Activated CD4-positive, alpha-beta memory T cell treated with anti-CD3 and anti-CD28 coated beads for 36 hours (primary cell): ENCODE measurements at regions not wholly inside any gene's neighbourhood (a gene's known extent, or its start where the extent isn't known, plus 50 kb on each side); places are given as distances from the start of the nearest gene placed in this dataset.

ENCODE experiments used
- CTCF ChIA-PET: fragments of 350-600 bp; sonication (Branson Sonifier 250); formaldehyde crosslinking; loops from one replicate; lab custom pipeline; 2021; ENCODE audit warnings: antibody characterized with exemption, inconsistent platforms; lab: Charles Lee
- POLR2A ChIA-PET: fragments of 350-600 bp; sonication (Branson Sonifier 250); formaldehyde crosslinking; loops from one replicate; lab custom pipeline; 2021; ENCODE audit warnings: antibody characterized with exemption; lab: Charles Lee
- DNase-seq: peaks from one replicate; pipeline ENCODE4 v3.0.0-alpha.2; 2020
- H3K27ac Mint-ChIP-seq: one replicate; pipeline ENCODE4 v1.8.0; 2021; ENCODE audit warnings: mixed read lengths
- H3K27me3 Mint-ChIP-seq: one replicate; pipeline ENCODE4 v1.8.0; 2021; ENCODE audit warnings: mixed read lengths
- H3K36me3 Mint-ChIP-seq: one replicate; pipeline ENCODE4 v1.8.0; 2021; ENCODE audit warnings: mixed read lengths
- H3K4me1 Mint-ChIP-seq: one replicate; pipeline ENCODE4 v1.8.0; 2021; ENCODE audit warnings: low read depth, mixed read lengths
- H3K4me3 Mint-ChIP-seq: one replicate; pipeline ENCODE4 v1.8.0; 2021; ENCODE audit warnings: mild to moderate bottlenecking, mixed read lengths
- H3K9me3 Mint-ChIP-seq: one replicate; pipeline ENCODE4 v1.8.0; 2021; ENCODE audit warnings: mixed read lengths
- intact Hi-C: fragments of 100-400 bp; cut with micrococcal nuclease; formaldehyde crosslinking; loops from one replicate; pipeline ENCODE4 v1.15.1; 2023

DNA sequence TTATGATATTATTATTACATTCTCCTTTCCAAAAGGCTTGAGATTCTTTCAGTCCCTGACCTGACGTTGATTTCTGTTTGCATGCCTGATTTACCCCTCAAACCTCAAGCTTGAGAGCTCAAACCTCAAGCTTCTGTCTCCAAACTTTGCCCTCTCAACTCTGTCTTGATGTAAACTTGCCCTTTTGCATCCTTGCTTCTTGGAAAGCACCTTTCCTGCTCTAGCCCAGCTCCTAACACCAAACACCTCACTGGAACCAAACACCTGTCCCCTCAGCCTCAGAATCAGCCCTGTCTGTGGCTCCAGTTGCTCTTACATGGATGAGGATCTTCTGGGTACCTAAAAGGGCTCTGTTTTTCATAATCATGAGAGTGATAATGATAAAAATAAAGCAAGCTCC is 109.2 kb downstream of the GP2 start:
- H3K36me3 Mint-ChIP-seq: no peaks in the 10 kb centered on the region
- POLR2A ChIA-PET: no interaction called here
- DNase-seq: no peak
- peaks cover 5% of the 10 kb centered on the region for H3K27me3 Mint-ChIP-seq
- intact Hi-C loops: no loop called here
- peaks cover 12% of the 10 kb centered on the region for H3K9me3 Mint-ChIP-seq
- CTCF ChIA-PET: no interaction called here
- no peak overlapping the region for H3K4me3 Mint-ChIP-seq
- H3K27ac Mint-ChIP-seq: no peak overlapping the region
- no peaks in the 10 kb centered on the region for H3K4me1 Mint-ChIP-seq

GRCh38 chr16:20216591-20217217 is 110.6 kb downstream of the GP2 start:
- H3K9me3 Mint-ChIP-seq: peaks cover 16% of the 10 kb centered on the region
- H3K27ac Mint-ChIP-seq: no peak overlapping the region
- ChIA-PET CTCF (no interaction called here), POLR2A (no interaction called here)
- peaks cover 5% of the 10 kb centered on the region for H3K27me3 Mint-ChIP-seq
- H3K36me3 Mint-ChIP-seq: no peaks in the 10 kb centered on the region
- H3K4me3 Mint-ChIP-seq: no peak overlapping the region
- H3K4me1 Mint-ChIP-seq: no peaks in the 10 kb centered on the region
- intact Hi-C loops: no loop called here
- no peak for DNase-seq

GRCh38 chr16:20214401-20214800 is 112.9 kb downstream of the GP2 start:
- CTCF ChIA-PET: no interaction called here
- Mint-ChIP-seq H3K36me3 (no peaks in the 10 kb centered on the region), H3K4me1 (no peaks in the 10 kb centered on the region), H3K9me3 (peaks cover 16% of the 10 kb centered on the region), H3K27me3 (peaks cover 5% of the 10 kb centered on the region), H3K27ac (no peak overlapping the region), H3K4me3 (no peak overlapping the region)
- DNase-seq: no peak
- POLR2A ChIA-PET: no interaction called here
- intact Hi-C loops: no loop called here

GRCh38 chr16:20203272-20203671 is 124.0 kb downstream of the GP2 start:
- peaks cover 6% of the 10 kb centered on the region for H3K27me3 Mint-ChIP-seq
- H3K36me3 Mint-ChIP-seq: no peaks in the 10 kb centered on the region
- intact Hi-C loops: no loop called here
- CTCF ChIA-PET: no interaction called here
- no peak for DNase-seq
- POLR2A ChIA-PET: no interaction called here
- no peaks in the 10 kb centered on the region for H3K9me3 Mint-ChIP-seq
- H3K27ac Mint-ChIP-seq: no peak overlapping the region
- no peak overlapping the region for H3K4me3 Mint-ChIP-seq
- no peaks in the 10 kb centered on the region for H3K4me1 Mint-ChIP-seq

DNA sequence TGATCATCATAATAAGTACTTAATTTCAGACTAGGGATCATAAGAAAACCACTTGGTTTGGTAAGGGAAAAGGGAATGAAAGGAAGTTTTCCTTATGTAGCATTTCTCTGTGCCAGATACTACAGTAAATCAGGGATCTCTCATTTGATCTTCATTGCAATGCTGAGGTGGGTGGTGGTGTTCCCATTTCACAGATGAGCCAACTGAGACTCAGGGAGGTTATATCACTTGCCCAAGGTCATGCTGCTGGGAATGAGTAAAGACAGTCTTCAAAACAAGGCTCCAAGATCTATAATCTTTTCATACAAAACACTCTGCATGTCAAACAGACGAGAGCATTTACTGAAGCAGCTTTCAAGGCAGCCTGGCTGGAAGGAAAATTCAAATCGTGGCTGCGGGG is 124.6 kb downstream of the GP2 start:
- H3K27me3 Mint-ChIP-seq: peaks cover 6% of the 10 kb centered on the region
- intact Hi-C loops: no loop called here
- no peak overlapping the region for H3K27ac Mint-ChIP-seq
- no peaks in the 10 kb centered on the region for H3K36me3 Mint-ChIP-seq
- ChIA-PET POLR2A (no interaction called here), CTCF (no interaction called here)
- H3K4me1 Mint-ChIP-seq: no peaks in the 10 kb centered on the region
- no peak overlapping the region for H3K4me3 Mint-ChIP-seq
- H3K9me3 Mint-ChIP-seq: no peaks in the 10 kb centered on the region
- DNase-seq: no peak

- CTCF ChIA-PET: no interaction called here
- intact Hi-C loops: no loop called here
- no peaks in the 10 kb centered on the region for H3K9me3 Mint-ChIP-seq
- no peaks in the 10 kb centered on the region for H3K4me1 Mint-ChIP-seq
- DNase-seq: no peak
- POLR2A ChIA-PET: no interaction called here
- no peaks in the 10 kb centered on the region for H3K27me3 Mint-ChIP-seq
- H3K27ac Mint-ChIP-seq: no peak overlapping the region
- no peak overlapping the region for H3K4me3 Mint-ChIP-seq
- H3K36me3 Mint-ChIP-seq: no peaks in the 10 kb centered on the region
These were observed 119.1 kb upstream of the GPR139 start for GRCh38 chr16:20192801-20193200.

DNA sequence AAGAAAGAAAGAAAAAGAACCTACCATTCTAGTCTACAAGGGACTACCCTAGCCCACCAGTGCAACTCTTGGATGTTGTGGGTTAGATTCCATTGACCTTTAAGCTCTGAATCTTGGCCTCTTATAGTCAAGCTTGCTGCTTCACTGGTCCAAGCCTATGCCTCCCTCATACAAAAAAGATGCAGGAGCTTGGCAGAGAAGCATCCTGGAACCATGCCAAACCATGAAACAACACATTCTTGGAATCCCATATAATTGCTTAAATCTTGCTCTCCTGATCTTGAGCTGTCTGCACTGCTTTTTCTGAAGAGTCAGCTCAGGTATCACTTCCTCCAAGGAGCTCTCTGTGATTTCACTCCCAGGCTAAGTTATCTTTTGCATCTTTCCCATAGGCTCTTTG is 117.9 kb upstream of the GPR139 start:
- Mint-ChIP-seq H3K27me3 (no peaks in the 10 kb centered on the region), H3K36me3 (no peaks in the 10 kb centered on the region), H3K27ac (no peak overlapping the region), H3K4me3 (no peak overlapping the region), H3K9me3 (no peaks in the 10 kb centered on the region), H3K4me1 (no peaks in the 10 kb centered on the region)
- intact Hi-C loops: no loop called here
- ChIA-PET CTCF (no interaction called here), POLR2A (no interaction called here)
- DNase-seq: no peak

GRCh38 chr16:20181949-20182348 is 108.3 kb upstream of the GPR139 start:
- DNase-seq: no peak
- Mint-ChIP-seq H3K9me3 (peaks cover 6% of the 10 kb centered on the region), H3K4me1 (no peaks in the 10 kb centered on the region), H3K27me3 (no peaks in the 10 kb centered on the region), H3K36me3 (no peaks in the 10 kb centered on the region), H3K4me3 (no peak overlapping the region), H3K27ac (no peak overlapping the region)
- ChIA-PET CTCF (no interaction called here), POLR2A (no interaction called here)
- intact Hi-C loops: no loop called here

GRCh38 chr16:20181416-20181815 is 107.7 kb upstream of the GPR139 start:
- H3K4me1 Mint-ChIP-seq: no peaks in the 10 kb centered on the region
- ChIA-PET CTCF (interaction anchor here (0.9 kb wide), 1 partner anchor 119 kb away, joined by 4 read pairs; no protein-coding TSS in a partner anchor), POLR2A (no interaction called here)
- H3K9me3 Mint-ChIP-seq: peaks cover 6% of the 10 kb centered on the region
- H3K36me3 Mint-ChIP-seq: no peaks in the 10 kb centered on the region
- H3K27ac Mint-ChIP-seq: no peak overlapping the region
- H3K4me3 Mint-ChIP-seq: no peak overlapping the region
- intact Hi-C loops: no loop called here
- no peak for DNase-seq
- H3K27me3 Mint-ChIP-seq: no peaks in the 10 kb centered on the region

DNA sequence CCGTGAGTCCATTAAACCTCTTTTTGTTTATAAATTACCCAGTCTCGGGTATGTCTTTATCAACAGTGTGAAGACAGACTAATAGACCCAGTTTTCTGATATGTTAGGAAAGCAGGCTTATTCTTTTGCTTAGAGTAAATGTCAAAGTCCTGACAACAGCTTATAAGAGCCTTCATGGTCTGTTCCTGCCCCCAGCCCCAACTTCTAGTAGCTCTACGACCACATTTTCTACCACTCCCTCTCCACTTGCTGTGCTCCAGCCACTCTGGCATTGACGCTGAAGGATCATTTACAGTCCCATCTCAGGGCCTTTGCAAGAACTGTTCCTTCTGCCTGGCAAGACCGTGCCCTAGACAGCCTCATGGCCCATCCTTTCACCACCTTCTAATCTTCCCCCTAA is 104.6 kb upstream of the GPR139 start:
- ChIA-PET POLR2A (no interaction called here), CTCF (no interaction called here)
- Mint-ChIP-seq H3K36me3 (no peaks in the 10 kb centered on the region), H3K27me3 (no peaks in the 10 kb centered on the region), H3K27ac (no peak overlapping the region), H3K9me3 (peaks cover 3% of the 10 kb centered on the region), H3K4me3 (no peak overlapping the region), H3K4me1 (no peaks in the 10 kb centered on the region)
- intact Hi-C loops: no loop called here
- DNase-seq: no peak

- Mint-ChIP-seq H3K27me3 (no peaks in the 10 kb centered on the region), H3K4me1 (no peaks in the 10 kb centered on the region), H3K27ac (no peak overlapping the region), H3K36me3 (no peaks in the 10 kb centered on the region), H3K9me3 (peaks cover 3% of the 10 kb centered on the region), H3K4me3 (no peak overlapping the region)
- ChIA-PET CTCF (no interaction called here), POLR2A (no interaction called here)
- intact Hi-C loops: no loop called here
- DNase-seq: no peak
These were observed 101.7 kb upstream of the GPR139 start for GRCh38 chr16:20175358-20175757.

GRCh38 chr16:20167323-20167722 is 93.6 kb upstream of the GPR139 start:
- H3K27me3 Mint-ChIP-seq: peaks cover 2% of the 10 kb centered on the region
- no peaks in the 10 kb centered on the region for H3K9me3 Mint-ChIP-seq
- CTCF ChIA-PET: no interaction called here
- no peak overlapping the region for H3K27ac Mint-ChIP-seq
- POLR2A ChIA-PET: no interaction called here
- no peaks in the 10 kb centered on the region for H3K4me1 Mint-ChIP-seq
- H3K4me3 Mint-ChIP-seq: no peak overlapping the region
- DNase-seq: no peak
- no peaks in the 10 kb centered on the region for H3K36me3 Mint-ChIP-seq
- intact Hi-C loops: no loop called here

DNA sequence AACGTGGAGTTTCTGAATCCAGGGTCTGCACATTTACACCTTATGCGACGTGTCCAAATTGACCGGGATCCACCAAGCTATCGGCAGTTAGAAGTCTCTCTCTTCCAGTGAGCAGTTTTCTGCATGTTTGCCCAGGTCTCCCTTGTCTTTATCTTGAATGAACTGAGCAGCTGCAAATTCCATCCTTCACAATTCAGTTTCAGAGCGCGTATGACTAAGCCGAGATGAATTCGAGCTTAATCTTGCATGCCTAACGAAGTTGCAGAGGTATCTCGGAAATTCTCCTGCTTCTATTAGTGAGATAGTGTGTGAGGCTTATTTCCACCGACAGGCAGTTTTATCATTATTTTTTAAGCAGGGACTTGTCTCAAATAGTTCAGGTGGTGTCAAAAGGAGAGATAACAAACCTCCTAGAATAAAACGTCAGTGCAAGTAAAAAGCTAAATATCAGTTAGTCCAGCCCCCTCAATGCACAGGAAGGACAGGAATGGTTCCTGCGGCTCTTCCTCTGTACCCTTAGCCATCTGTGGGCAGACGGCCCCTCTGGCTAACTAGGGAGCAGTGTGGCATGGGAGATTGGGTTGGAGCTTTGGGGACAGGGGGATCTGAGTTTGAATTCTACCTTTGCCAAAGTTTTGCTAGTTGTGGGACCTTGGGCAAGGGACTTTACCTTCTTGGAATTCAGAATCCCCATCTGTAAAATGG is 93.0 kb upstream of the GPR139 start:
- Mint-ChIP-seq H3K27ac (no peak overlapping the region), H3K4me1 (no peaks in the 10 kb centered on the region), H3K36me3 (no peaks in the 10 kb centered on the region), H3K27me3 (peaks cover 2% of the 10 kb centered on the region), H3K9me3 (no peaks in the 10 kb centered on the region), H3K4me3 (no peak overlapping the region)
- no peak for DNase-seq
- CTCF ChIA-PET: no interaction called here
- POLR2A ChIA-PET: no interaction called here
- intact Hi-C loops: no loop called here
